ENCODE measurements at regions not wholly inside any gene's neighbourhood (a gene's known extent, or its start where the extent isn't known, plus 50 kb on each side); places are given as distances from the start of the nearest gene placed in this dataset.

DNA sequence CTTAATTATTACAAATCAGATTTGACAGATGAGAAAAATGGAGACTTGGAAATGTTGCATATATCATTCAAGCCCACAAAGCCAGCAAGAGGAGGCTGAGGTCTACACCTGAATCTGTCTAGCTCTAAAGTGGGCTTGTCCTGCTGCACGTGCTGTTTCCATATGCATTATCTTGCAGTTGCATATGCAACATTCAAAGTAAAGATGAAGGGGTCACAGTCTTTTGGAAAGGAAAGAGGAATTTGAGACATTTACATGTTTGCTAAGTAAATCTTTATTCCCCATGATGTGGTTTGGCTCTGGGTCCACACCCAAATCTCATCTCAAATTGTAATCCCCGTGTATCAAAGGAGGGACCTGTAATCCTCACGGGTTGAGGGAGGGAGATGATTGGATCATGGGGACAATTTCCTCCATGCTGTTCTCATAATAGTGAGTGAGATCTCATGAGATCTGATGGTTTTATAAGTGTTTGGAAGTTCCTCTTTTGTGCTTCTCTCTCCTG is 98.3 kb downstream of the BACH1 start:
- TF ChIP-seq CTCF (IDR thresholded peaks at IDR 0.05; ENCODE audit: insufficient read depth, low read length, poor library complexity, severe bottlenecking), result no peak
- no peak for DNase-seq (ENCODE audit: extremely low read depth, insufficient read length)

DNA sequence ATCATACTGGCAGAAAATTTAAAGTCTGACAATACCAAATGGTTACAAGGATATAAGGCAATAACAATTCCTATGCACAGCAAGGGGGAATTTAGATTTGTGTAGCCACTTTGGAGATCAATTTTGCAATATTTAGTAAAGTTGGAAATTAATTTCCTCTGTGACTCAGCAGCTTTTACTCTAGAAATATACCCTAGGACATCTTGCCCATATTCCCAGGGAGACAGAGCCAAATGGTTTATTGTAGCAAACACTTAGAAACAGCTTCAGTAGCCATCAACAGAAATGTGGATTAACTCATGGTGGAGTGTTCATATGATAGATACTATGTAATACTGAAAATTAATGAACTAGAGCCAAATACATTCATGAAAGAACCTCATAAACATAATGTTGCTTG is 104.6 kb downstream of the BACH1 start:
- no peak overlapping the region for H3K4me3 ChIP-seq (replicated peaks; ENCODE audit: low read depth, low read length)
- no peaks in the 10 kb centered on the region for H3K36me3 ChIP-seq (ENCODE audit: control insufficient read depth, insufficient read depth, low read length)
- no peaks in the 10 kb centered on the region for H3K27me3 ChIP-seq (replicated peaks; ENCODE audit: control insufficient read depth, insufficient read depth, low read length)
- no peak for DNase-seq (ENCODE audit: extremely low read depth, insufficient read length)
- TF ChIP-seq CTCF (IDR thresholded peaks at IDR 0.05; ENCODE audit: insufficient read depth, low read length, poor library complexity, severe bottlenecking), result no peak

More for the DNA sequence above, 98.3 kb downstream of the BACH1 start:
- H3K36me3 ChIP-seq (ENCODE audit: control insufficient read depth, insufficient read depth, low read length), result no peaks in the 10 kb centered on the region
- H3K4me3 ChIP-seq (replicated peaks; ENCODE audit: low read depth, low read length), result no peak overlapping the region
- no peaks in the 10 kb centered on the region for H3K27me3 ChIP-seq (replicated peaks; ENCODE audit: control insufficient read depth, insufficient read depth, low read length)

DNA sequence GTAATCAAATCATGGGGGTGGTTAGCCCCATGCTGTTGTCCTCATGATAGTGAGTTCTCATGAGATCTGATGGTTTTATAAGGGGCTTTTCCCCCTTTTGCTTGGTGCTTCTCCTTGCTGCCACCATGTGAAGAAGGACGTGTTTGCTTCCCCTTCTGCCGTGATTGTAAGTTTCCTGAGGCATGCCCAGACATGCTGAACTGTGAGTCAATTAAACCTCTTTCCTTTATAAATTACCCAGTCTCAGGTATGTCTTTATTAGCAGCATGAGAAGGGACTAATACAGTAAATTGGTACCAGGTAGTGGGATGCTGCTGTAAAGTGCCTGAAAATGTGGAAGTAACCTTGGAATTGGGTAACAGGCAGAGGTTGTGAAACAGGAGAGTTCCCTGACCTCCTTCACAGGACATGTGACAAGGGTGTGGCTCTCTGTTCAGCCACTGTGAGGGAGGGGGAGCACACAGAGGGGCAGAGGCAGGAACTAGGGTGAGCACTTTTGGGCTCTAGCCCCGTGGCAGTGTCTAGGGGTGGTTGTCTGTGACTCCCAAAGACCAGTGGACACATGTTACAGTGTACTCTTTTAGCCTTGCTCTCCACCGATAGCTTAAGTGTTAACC is 105.3 kb downstream of the BACH1 start:
- H3K27me3 ChIP-seq (replicated peaks; ENCODE audit: control insufficient read depth, insufficient read depth, low read length), result no peaks in the 10 kb centered on the region
- no peaks in the 10 kb centered on the region for H3K36me3 ChIP-seq (ENCODE audit: control insufficient read depth, insufficient read depth, low read length)
- no peak overlapping the region for H3K4me3 ChIP-seq (replicated peaks; ENCODE audit: low read depth, low read length)
- DNase-seq (ENCODE audit: extremely low read depth, insufficient read length), result no peak
- TF ChIP-seq CTCF (IDR thresholded peaks at IDR 0.05; ENCODE audit: insufficient read depth, low read length, poor library complexity, severe bottlenecking), result no peak

DNA sequence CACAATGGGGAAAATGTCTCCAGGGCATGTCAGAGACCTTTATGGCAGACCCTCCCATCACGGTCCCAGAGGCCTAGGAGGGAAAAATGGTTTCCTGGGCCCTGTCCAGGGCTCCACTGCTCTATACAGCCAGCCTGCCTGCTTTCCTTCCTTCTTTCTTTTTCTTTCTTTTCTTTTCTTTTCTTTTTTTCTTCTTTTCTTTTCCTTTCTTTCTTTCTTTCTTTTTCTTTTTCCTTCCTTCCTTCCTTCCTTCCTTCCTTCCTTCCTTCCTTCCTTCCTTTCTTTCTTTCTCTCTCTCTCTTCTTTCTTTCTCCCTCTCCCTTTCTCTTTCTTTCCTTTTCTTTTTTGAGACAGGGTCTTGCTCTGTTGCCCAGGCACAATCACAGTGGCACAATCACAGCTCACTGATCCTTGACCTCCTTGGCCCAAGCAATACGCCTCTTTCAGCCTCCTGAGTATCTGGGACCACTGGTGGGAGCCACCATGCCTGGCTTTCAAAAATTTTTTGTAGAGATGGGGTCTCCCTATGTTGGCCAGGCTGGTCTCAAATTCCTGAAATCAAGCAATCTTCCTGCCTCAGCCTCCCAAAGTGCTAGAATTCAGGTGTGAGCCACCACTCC is 106.9 kb downstream of the BACH1 start:
- H3K4me3 ChIP-seq (replicated peaks; ENCODE audit: low read depth, low read length), result no peak overlapping the region
- no peak for DNase-seq (ENCODE audit: extremely low read depth, insufficient read length)
- no peaks in the 10 kb centered on the region for H3K36me3 ChIP-seq (ENCODE audit: control insufficient read depth, insufficient read depth, low read length)
- TF ChIP-seq CTCF (IDR thresholded peaks at IDR 0.05; ENCODE audit: insufficient read depth, low read length, poor library complexity, severe bottlenecking), result no peak
- H3K27me3 ChIP-seq (replicated peaks; ENCODE audit: control insufficient read depth, insufficient read depth, low read length), result no peaks in the 10 kb centered on the region

- Histone ChIP-seq H3K4me3 (replicated peaks; ENCODE audit: low read depth, low read length) (no peak overlapping the region), H3K27me3 (replicated peaks; ENCODE audit: control insufficient read depth, insufficient read depth, low read length) (no peaks in the 10 kb centered on the region), H3K36me3 (ENCODE audit: control insufficient read depth, insufficient read depth, low read length) (no peaks in the 10 kb centered on the region)
- no peak for DNase-seq (ENCODE audit: extremely low read depth, insufficient read length)
- no peak for TF ChIP-seq CTCF (IDR thresholded peaks at IDR 0.05; ENCODE audit: insufficient read depth, low read length, poor library complexity, severe bottlenecking)
These were observed 107.7 kb downstream of the BACH1 start for GRCh38 chr21:29406385-29406784.

All from GM06990 (cell line).